Hepatocyte (in vitro differentiated cells): ENCODE measurements at regions not wholly inside any gene's neighbourhood (a gene's known extent, or its start where the extent isn't known, plus 50 kb on each side); places are given as distances from the start of the nearest gene placed in this dataset. TPM values are rescaled to one million over a fixed set of nuclear protein-coding genes. Genes with fewer than 3 reads are reported as not detected.

ENCODE experiments used
- DNase-seq: peaks from one replicate; pipeline ENCODE4 v3.0.0-alpha.2; 2016; ENCODE audit warnings: low spot score
- H2AFZ ChIP-seq: fragments of 200-600 bp; sonication (generic); 2 replicates; pipeline ENCODE4 v1.6.0; 2016; ENCODE audit warnings: antibody characterized with exemption, mild to moderate bottlenecking
- H3K27ac ChIP-seq: fragments of 200-600 bp; sonication (generic); 2 replicates; pipeline ENCODE4 v1.5.1; 2016; ENCODE audit warnings: mild to moderate bottlenecking
- H3K27me3 ChIP-seq: fragments of 200-600 bp; sonication (generic); 2 replicates; pipeline ENCODE4 v1.6.1; 2016
- H3K36me3 ChIP-seq: fragments of 200-600 bp; sonication (generic); replicated peaks from 2 replicates; pipeline ENCODE4 v1.5.1; 2016; ENCODE audit warnings: low read depth; ENCODE audit not compliant: insufficient read depth
- H3K4me1 ChIP-seq: fragments of 200-600 bp; sonication (generic); 2 replicates; pipeline ENCODE4 v1.5.1; 2016; ENCODE audit warnings: mild to moderate bottlenecking, moderate library complexity; ENCODE audit not compliant: insufficient read depth
- H3K4me2 ChIP-seq: fragments of 200-600 bp; sonication (generic); 2 replicates; pipeline ENCODE4 v1.6.0; 2016
- H3K4me3 ChIP-seq: fragments of 200-600 bp; sonication (generic); 2 replicates; pipeline ENCODE4 v1.5.1; 2016; ENCODE audit warnings: mild to moderate bottlenecking
- H3K79me2 ChIP-seq: fragments of 200-600 bp; sonication (generic); 2 replicates; pipeline ENCODE4 v1.6.0; 2017; ENCODE audit warnings: mild to moderate bottlenecking
- H3K9me2 ChIP-seq: fragments of 200-600 bp; sonication (generic); replicated peaks from 2 replicates; pipeline ENCODE4 v1.6.0; 2017; ENCODE audit warnings: mild to moderate bottlenecking; ENCODE audit not compliant: insufficient read depth
- H3K9me3 ChIP-seq: fragments of 200-600 bp; sonication (generic); 2 replicates; pipeline ENCODE4 v1.5.1; 2016; ENCODE audit warnings: low read depth, mild to moderate bottlenecking
- H4K20me1 ChIP-seq: fragments of 200-600 bp; sonication (generic); 2 replicates; pipeline ENCODE4 v1.6.0; 2016; ENCODE audit warnings: mild to moderate bottlenecking; ENCODE audit not compliant: insufficient read depth, poor library complexity, severe bottlenecking
- CTCF ChIP-seq: fragments of 200-600 bp; sonication (generic); IDR thresholded peaks from 2 replicates; pipeline ENCODE4 v1.5.1; 2016; ENCODE audit warnings: antibody characterized with exemption, mild to moderate bottlenecking; ENCODE audit not compliant: poor library complexity
- EZH2 ChIP-seq: fragments of 200-600 bp; sonication (generic); IDR thresholded peaks from 2 replicates; pipeline ENCODE4 v1.6.1; 2016; ENCODE audit warnings: antibody characterized with exemption, mild to moderate bottlenecking, borderline replicate concordance
- EZH2phosphoT487 ChIP-seq: fragments of 200-600 bp; sonication (generic); IDR thresholded peaks from one replicate; pipeline ENCODE4 v1.6.1; 2018; ENCODE audit warnings: antibody characterized with exemption, mild to moderate bottlenecking, low read depth, moderate library complexity; ENCODE audit not compliant: unreplicated experiment, severe bottlenecking
- WGBS: methylation state at CpG from one replicate; pipeline ENCODE4 v1.1.6; 2016; ENCODE audit warnings: low lambda C conversion rate; ENCODE audit errors: missing lambda C conversion rate; 5-methylcytosine and 5-hydroxymethylcytosine counted together
- microRNA counts: library from miRNA; unstranded; fragments of <30 nt; microRNA quantifications from one replicate; lab custom pipeline; 2017
- microRNA-seq: library from miRNA; unstranded; fragments of <30 nt; microRNA quantifications from one replicate; pipeline ENCODE4, GENCODE V29; 2017
- small RNA-seq: library from RNA; depleted of rRNA; stranded (forward); fragments of <200 nt; gene quantifications from one replicate; pipeline ENCODE3, GENCODE V24; 2014

DNA sequence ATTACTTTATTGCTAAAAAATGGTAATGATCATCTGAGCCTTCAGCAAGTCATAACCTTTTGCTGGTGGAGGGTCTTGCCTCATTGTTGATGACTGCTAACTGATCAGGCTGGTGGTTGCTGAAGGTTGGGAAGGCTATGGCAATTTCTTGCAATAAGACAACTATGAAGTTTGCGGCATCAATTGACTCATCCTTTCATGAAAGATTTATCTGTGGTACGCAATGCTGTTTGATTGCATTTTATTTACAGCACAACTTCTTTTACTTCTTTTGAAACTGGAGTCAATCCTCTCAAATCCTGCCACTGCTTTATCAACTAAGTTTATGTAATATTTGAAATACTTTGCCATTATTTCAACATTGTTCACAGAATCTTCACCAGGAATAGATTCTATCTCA lies 58.3 kb upstream of the ACO1 start:
- 98% methylated on average over 2 of the region's 2 CpGs for WGBS
- Histone ChIP-seq H3K79me2 (no peaks in the 10 kb centered on the region), H3K27ac (no peak overlapping the region), H3K4me3 (no peak overlapping the region), H4K20me1 (no peaks in the 10 kb centered on the region), H3K4me2 (no peak overlapping the region), H3K4me1 (no peaks in the 10 kb centered on the region), H3K9me2 (no peaks in the 10 kb centered on the region), H3K9me3 (no peaks in the 10 kb centered on the region), H3K36me3 (no peaks in the 10 kb centered on the region), H3K27me3 (no peaks in the 10 kb centered on the region), H2AFZ (no peak overlapping the region)
- DNase-seq = no peak
- TF ChIP-seq EZH2phosphoT487 (no peak), EZH2 (no peak), CTCF (no peak)

- Histone ChIP-seq H3K4me1 (no peaks in the 10 kb centered on the region), H3K79me2 (no peaks in the 10 kb centered on the region), H3K9me2 (no peaks in the 10 kb centered on the region), H3K27me3 (no peaks in the 10 kb centered on the region), H3K4me2 (no peak overlapping the region), H3K36me3 (no peaks in the 10 kb centered on the region), H3K4me3 (no peak overlapping the region), H3K27ac (no peak overlapping the region), H2AFZ (no peak overlapping the region), H3K9me3 (no peaks in the 10 kb centered on the region), H4K20me1 (no peaks in the 10 kb centered on the region)
- WGBS = 71% methylated on average over 4 of the region's 4 CpGs
- DNase-seq = no peak
- TF ChIP-seq CTCF = no peak
- TF ChIP-seq EZH2 = no peak
- TF ChIP-seq EZH2phosphoT487 = no peak
Measured at GRCh38 chr9:32331240-32331639, 53.2 kb upstream of the ACO1 start.

DNA sequence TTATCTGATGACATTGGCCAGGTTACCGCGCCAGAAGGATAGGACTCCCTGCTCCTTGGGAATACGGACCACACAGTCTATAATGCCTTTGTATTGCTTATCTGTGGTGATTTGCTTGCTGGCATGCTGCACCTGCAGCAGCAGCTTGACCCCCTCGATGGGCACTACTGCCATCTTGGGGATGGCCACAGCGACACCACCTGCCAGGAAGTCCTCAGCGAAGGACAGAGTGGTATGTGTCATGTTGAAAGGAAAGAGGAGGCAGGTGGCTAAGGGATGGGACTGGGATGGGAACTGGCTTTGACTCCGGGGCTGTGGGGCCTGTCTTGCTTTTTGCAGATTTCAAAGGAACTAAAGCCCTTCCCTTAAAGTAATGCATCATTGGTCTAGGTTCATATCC lies 50.3 kb upstream of the ACO1 start:
- H3K27me3 ChIP-seq = no peaks in the 10 kb centered on the region
- WGBS = 89% methylated on average over 7 of the region's 7 CpGs
- no peak overlapping the region for H3K27ac ChIP-seq

More for the DNA sequence above, 50.3 kb upstream of the ACO1 start:
- no peak for DNase-seq
- Histone ChIP-seq H3K4me2 (no peak overlapping the region), H4K20me1 (no peaks in the 10 kb centered on the region), H3K9me2 (no peaks in the 10 kb centered on the region), H3K4me3 (no peak overlapping the region), H3K36me3 (no peaks in the 10 kb centered on the region), H2AFZ (no peak overlapping the region), H3K9me3 (no peaks in the 10 kb centered on the region), H3K4me1 (no peaks in the 10 kb centered on the region), H3K79me2 (no peaks in the 10 kb centered on the region)
- TF ChIP-seq EZH2phosphoT487 (no peak), CTCF (no peak), EZH2 (no peak)

MicroRNAs encoded in the stretch of these regions (microRNA counts, 767-probe panel; counts per million panel counts)
- microRNA hsa-miR-873-5p (lab: Ali Mortazavi, UCI) = not detected
- not detected for microRNA hsa-miR-876-3p (lab: Ali Mortazavi, UCI)
- not detected for microRNA hsa-miR-876-5p (lab: Ali Mortazavi, UCI)

Small RNA genes lying in the stretch of these regions (microRNA-seq; reads per million reads assigned to microRNA genes)
- gene MIR873 = 17.0 reads per million, percentile 36 among the genes with 10 or more reads in this experiment
- 25.0 reads per million, percentile 43 among the genes with 10 or more reads in this experiment for gene MIR876

Small RNA genes lying in the stretch of these regions (small RNA-seq; reads per million reads assigned to genes)
- gene MIR873 = 20.6 reads per million, percentile 96 among the genes with 10 or more reads in this experiment
- 0.40 reads per million, percentile 26 among the genes with 10 or more reads in this experiment for gene MIR876
- gene RNA5SP281 = not detected
